Vagina (tissue), 2 donors: ENCODE measurements at regions not wholly inside any gene's neighbourhood (a gene's known extent, or its start where the extent isn't known, plus 50 kb on each side); places are given as distances from the start of the nearest gene placed in this dataset.

ENCODE experiments used
- CTCF ChIP-seq, 3 experiments: fragments of 450-650 bp in 2 of 3; fragments of 200-600 bp in 1 of 3; sonication (generic) in 1 of 3; IDR thresholded peaks; one replicate each; pipeline ENCODE4 v1.5.1; 2017 to 2019; ENCODE audit warnings: antibody characterized with exemption in 3 of 3, mild to moderate bottlenecking in 2 of 3, moderate library complexity in 2 of 3
- POLR2A ChIP-seq, 2 donors: fragments of 450-650 bp; IDR thresholded peaks; one replicate each; pipeline ENCODE4 v1.6.1; 2017; ENCODE audit warnings: antibody characterized with exemption in 2 of 2, mild to moderate bottlenecking in 2 of 2, moderate library complexity in 2 of 2
- POLR2AphosphoS5 ChIP-seq, 2 donors: sonication (generic); formaldehyde crosslinking; IDR thresholded peaks; one replicate each; pipeline ENCODE4 v1.9.0; 2017; ENCODE audit warnings: antibody characterized with exemption in 2 of 2, mild to moderate bottlenecking in 2 of 2, low read depth in 1 of 2; ENCODE audit not compliant: insufficient read depth in 1 of 2

DNA sequence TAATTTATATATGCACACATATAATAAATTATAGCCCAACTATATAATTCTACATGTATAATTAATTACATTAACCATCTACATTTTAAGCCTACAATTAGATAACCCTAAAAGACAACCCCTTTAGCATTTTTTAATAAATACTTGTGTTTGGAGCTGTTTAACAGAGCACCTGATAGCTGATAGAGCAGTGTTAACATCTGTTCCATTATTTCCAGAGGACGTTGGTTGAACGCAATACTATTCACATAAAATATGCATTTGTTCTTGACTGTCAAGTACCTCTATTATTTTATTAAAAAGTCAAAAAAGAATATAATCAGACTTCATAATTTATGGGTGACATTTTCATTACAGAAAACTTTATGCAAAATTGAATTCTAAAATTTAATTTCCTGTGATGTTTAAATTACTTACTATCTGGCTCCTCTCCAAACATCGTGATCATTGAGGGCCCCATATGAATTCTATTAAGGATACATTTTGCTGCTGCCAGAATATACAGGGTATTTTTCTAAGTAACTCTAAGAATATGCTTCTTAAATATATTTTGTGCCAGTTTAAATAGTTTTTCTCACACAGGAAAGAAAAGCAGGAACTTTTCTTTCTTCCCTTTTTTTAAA lies 234.3 kb downstream of the SHOX2 start:
- no peak for TF ChIP-seq CTCF (IDR thresholded peaks at IDR 0.05)
- no peak for TF ChIP-seq POLR2A (IDR thresholded peaks at IDR 0.05)
- no peak for TF ChIP-seq POLR2AphosphoS5 (IDR thresholded peaks at IDR 0.05; ENCODE audit: insufficient read depth in 1 of 2, low read depth in 1 of 2)
